Heart right ventricle (tissue), 16 donors: ENCODE measurements at regions not wholly inside any gene's neighbourhood (a gene's known extent, or its start where the extent isn't known, plus 50 kb on each side); places are given as distances from the start of the nearest gene placed in this dataset.

ENCODE experiments used
- ATAC-seq, 8 donors: fragments of 200-7000 bp; cut with Tn5 transposase; one replicate each; pipeline ENCODE4 v1.9.1; 2020; ENCODE audit warnings: mild to moderate bottlenecking in 8 of 8, moderate library complexity in 8 of 8, moderate number of reproducible peaks in 1 of 8
- DNase-seq, 2 donors: peaks; one replicate each; pipeline ENCODE4 v3.0.0-alpha.2; 2020
- H3K27ac ChIP-seq, 10 donors: fragments of 200-600 bp; sonication (generic) in 2 of 10; one replicate each; pipeline versions ENCODE4 v1.5.0 to v1.8.0; 2020 to 2022; ENCODE audit warnings: mild to moderate bottlenecking in 3 of 10
- H3K27me3 ChIP-seq, 7 donors: fragments of 200-600 bp; one replicate each; pipeline ENCODE4 v1.8.0; 2021 to 2022; ENCODE audit warnings: mild to moderate bottlenecking in 2 of 7
- H3K36me3 ChIP-seq, 9 donors: fragments of 200-600 bp; sonication (generic) in 1 of 9; one replicate each; pipeline versions ENCODE4 v1.5.0 to v1.8.0; 2020 to 2022; ENCODE audit warnings: mild to moderate bottlenecking in 2 of 9
- H3K4me1 ChIP-seq, 9 donors: fragments of 200-600 bp; sonication (generic) in 1 of 9; one replicate each; pipeline versions ENCODE4 v1.5.0 to v1.8.0; 2020 to 2022; ENCODE audit warnings: mild to moderate bottlenecking in 4 of 9
- H3K4me3 ChIP-seq, 10 donors: fragments of 200-600 bp; sonication (generic) in 2 of 10; one replicate each; pipeline versions ENCODE4 v1.5.0 to v1.8.0; 2020 to 2022; ENCODE audit warnings: mild to moderate bottlenecking in 7 of 10, moderate library complexity in 2 of 10
- H3K9me3 ChIP-seq, 11 donors: fragments of 200-600 bp in 10 of 11; sonication (generic) in 2 of 11; one replicate each; pipeline versions ENCODE4 v1.5.0 to v1.8.0; 2013 to 2022; ENCODE audit warnings: mild to moderate bottlenecking in 2 of 11, control low read depth in 1 of 11, moderate library complexity in 1 of 11
- CTCF ChIP-seq, 9 donors: fragments of 200-600 bp; sonication (generic) in 2 of 9; IDR thresholded peaks; one replicate each; pipeline versions ENCODE4 v1.5.0 to v1.8.0; 2021 to 2022; ENCODE audit warnings: antibody characterized with exemption in 9 of 9, mild to moderate bottlenecking in 5 of 9, moderate library complexity in 1 of 9
- WGBS, 2 donors: extraction: QIAGEN DNeasy Blood & Tissue Kit; methylation state at CpG; one replicate each; pipeline ENCODE4 v1.1.7; 2013; ENCODE audit warnings: inconsistent platforms in 1 of 2; 5-methylcytosine and 5-hydroxymethylcytosine counted together
- intact Hi-C, 10 donors: fragments of 100-400 bp; cut with DNase I; formaldehyde crosslinking; loops; one replicate each; pipeline versions ENCODE4 v1.11.1 to v1.14.2; 2022
- donor health status: Arrhythmogenic right ventricular cardiomyopathy.
- donor health status: ischemic (EF 13 %, LVEDD 7.1; RV severe dilation, severe dysfunction).
- donor health status: healthy with polysubstance abuse.
- donor health status: DM: no; HTN: yes; CAD: no.
- donor health status: DM: no; HTN: no; CAD: no.
- donor health status: ischemic (EF 25% LVEDD 6.9; RV normal size, moderate dysfunction).
- donor health status: ischemic (EF 25% LVEDD 5.7; RV mildly dilated, moderate dysfunction).
- donor health status: healthy.
- donor health status: DM: yes; HTN: yes; CAD: no.
- donor health status: Ischemic cardiomyopathy.
- donor health status: ischemic (EF 35%, LVEDD 5.7; RV mildly dilated, moderate dysfunction).
- donor health status: nonischemic (EF 11% LVEDD 7.7; RV severe dilation, severe dysfunction).
- donor health status: DM: yes; HTN: yes; CAD: no.
- donor health status: PGD.
- donor health status: ischemic (EF 29% LVEDD 5.4; RV normal size, mild dysfunction).
- donor health status: nonischemic (EF 23%, LVEDD 6.1; RV moderate dilation, normal function).

- no peak overlapping the region for H3K27ac ChIP-seq
- H3K36me3 ChIP-seq, result no peaks in the 10 kb centered on the region
- peaks cover 0 to 17% (median 0%) of the 10 kb centered on the region in 11 donors for H3K9me3 ChIP-seq
- DNase-seq (no peak), ATAC-seq (no peak)
- H3K27me3 ChIP-seq, result no peaks in the 10 kb centered on the region
- intact Hi-C loops, result no loop called here
- TF ChIP-seq CTCF (IDR thresholded peaks at IDR 0.05), result no peak
- 61 to 72% methylated on average over 5 of the region's 5 CpGs for WGBS, 2 donors
- H3K4me3 ChIP-seq, result no peak overlapping the region
- no peaks in the 10 kb centered on the region for H3K4me1 ChIP-seq
These were observed 113.7 kb upstream of the TSPAN5 start for GRCh38 chr4:98771959-98772632.

- Histone ChIP-seq H3K27ac (no peak overlapping the region), H3K36me3 (no peaks in the 10 kb centered on the region), H3K9me3 (peaks cover 0 to 42% (median 20%) of the 10 kb centered on the region in 11 donors), H3K4me3 (no peak overlapping the region), H3K27me3 (no peaks in the 10 kb centered on the region), H3K4me1 (no peaks in the 10 kb centered on the region)
- no peak for TF ChIP-seq CTCF (IDR thresholded peaks at IDR 0.05)
- intact Hi-C loops, result no loop called here
- WGBS, 2 donors, result 89 to 90% methylated on average over 1 of the region's 1 CpG
- DNase-seq (no peak), ATAC-seq (no peak)
These were observed 107.4 kb upstream of the TSPAN5 start for GRCh38 chr4:98765771-98766170.

- TF ChIP-seq CTCF (IDR thresholded peaks at IDR 0.05), result no peak
- ATAC-seq, result no peak
- intact Hi-C loops, result no loop called here
- no peaks in the 10 kb centered on the region for H3K27me3 ChIP-seq
- no peak overlapping the region for H3K27ac ChIP-seq
- H3K36me3 ChIP-seq, result no peaks in the 10 kb centered on the region
- no peaks in the 10 kb centered on the region for H3K9me3 ChIP-seq
- WGBS, 2 donors, result 94 to 100% methylated on average over 1 of the region's 1 CpG
- no peak overlapping the region for H3K4me3 ChIP-seq
- no peaks in the 10 kb centered on the region for H3K4me1 ChIP-seq
- DNase-seq, result no peak
These were observed 99.8 kb upstream of the TSPAN5 start for GRCh38 chr4:98758182-98758581.

GRCh38 chr4:98754736-98755135, 96.3 kb upstream of the TSPAN5 start:
- intact Hi-C loops, result no loop called here
- H3K36me3 ChIP-seq, result no peaks in the 10 kb centered on the region
- no peak overlapping the region for H3K27ac ChIP-seq
- H3K4me3 ChIP-seq, result no peak overlapping the region
- no peaks in the 10 kb centered on the region for H3K4me1 ChIP-seq
- H3K9me3 ChIP-seq, result no peaks in the 10 kb centered on the region
- 77 to 87% methylated on average over 1 of the region's 1 CpG for WGBS, 2 donors
- no peak for TF ChIP-seq CTCF (IDR thresholded peaks at IDR 0.05)
- H3K27me3 ChIP-seq, result no peaks in the 10 kb centered on the region
- ATAC-seq, result no peak
- no peak for DNase-seq
